AG04450 (cell line): ENCODE measurements at regions not wholly inside any gene's neighbourhood (a gene's known extent, or its start where the extent isn't known, plus 50 kb on each side); places are given as distances from the start of the nearest gene placed in this dataset.
"Not testable (repeated sequence)": the region's sequence is repeated elsewhere in the genome, so short reads cannot be mapped to it uniquely, and the experiment has no call there.

ENCODE experiments used
- CTCF ChIA-PET: fragments of 300-600, 350-600 bp; formaldehyde crosslinking; extraction: SDS; loops from one replicate; lab custom pipeline; 2022; ENCODE audit warnings: antibody characterized with exemption, inconsistent platforms; lab: Charles Lee
- POLR2A ChIA-PET: fragments of 350-600 bp; formaldehyde crosslinking; extraction: SDS; loops from one replicate; lab custom pipeline; 2021; ENCODE audit warnings: antibody characterized with exemption, inconsistent platforms; lab: Yijun Ruan, JAX
- DNase-seq: peaks from one replicate; pipeline ENCODE4 v3.0.0-alpha.2; 2011; ENCODE audit warnings: low read depth, low spot score
- H3K27ac ChIP-seq: one replicate; pipeline ENCODE4 v1.5.1; 2012; ENCODE audit warnings: low read depth, low read length, control low read depth
- H3K27me3 ChIP-seq: one replicate; pipeline ENCODE4 v1.6.0; 2012; ENCODE audit warnings: low read length; ENCODE audit not compliant: control insufficient read depth, insufficient read depth
- H3K4me3 ChIP-seq: 2 replicates; pipeline ENCODE4 v1.5.1; 2011; ENCODE audit warnings: mild to moderate bottlenecking, low read depth, low read length, control low read depth
- H3K9me3 ChIP-seq: 2 replicates; pipeline ENCODE4 v1.5.1; 2012; ENCODE audit warnings: low read length; ENCODE audit not compliant: control insufficient read depth, insufficient read depth
- TF ChIP-seq, protein P1 (sequence below): IDR thresholded peaks from 2 replicates; pipeline ENCODE4 v1.5.1; 2011; ENCODE audit warnings: low read depth, low read length, control low read depth, inconsistent platforms

DNA sequence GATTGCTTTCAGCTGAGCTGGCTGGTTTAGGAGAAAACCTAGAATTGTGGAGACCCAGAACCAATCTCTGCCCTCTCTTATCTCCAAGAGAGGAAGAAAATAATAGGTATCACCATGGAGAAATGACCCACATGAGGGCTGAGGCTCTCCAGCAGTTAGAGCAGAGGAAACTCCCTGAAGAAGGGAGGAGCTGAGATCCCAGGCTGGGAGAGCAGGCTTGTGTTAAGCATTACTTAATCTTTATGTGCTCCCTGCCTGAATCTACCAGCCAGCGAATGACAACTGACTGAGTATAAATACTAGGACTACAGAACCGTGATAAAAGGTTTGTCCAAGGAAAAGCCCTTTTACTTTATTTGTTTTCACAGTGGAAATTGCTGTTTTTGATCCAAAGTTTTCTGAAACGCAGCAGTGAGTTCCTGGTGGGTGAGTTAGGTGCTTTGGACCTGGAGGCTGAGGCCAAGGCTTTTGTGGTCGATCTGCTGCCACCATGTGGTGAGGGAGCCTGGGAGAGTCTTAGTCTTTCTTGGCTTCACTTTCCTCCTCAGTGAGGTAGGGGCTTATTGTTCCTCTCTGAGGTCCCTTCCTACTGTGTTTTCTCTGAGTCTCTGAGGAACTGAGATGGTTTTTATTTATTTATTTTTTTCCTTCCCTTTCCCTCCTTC, 219.5 kb upstream of the NOTCH2NLA start:
- H3K27ac ChIP-seq, H3K4me3 ChIP-seq, CTCF ChIA-PET, H3K27me3 ChIP-seq, H3K9me3 ChIP-seq, DNase-seq, POLR2A ChIA-PET: not testable (repeated sequence)
- TF ChIP-seq, protein P1, sequence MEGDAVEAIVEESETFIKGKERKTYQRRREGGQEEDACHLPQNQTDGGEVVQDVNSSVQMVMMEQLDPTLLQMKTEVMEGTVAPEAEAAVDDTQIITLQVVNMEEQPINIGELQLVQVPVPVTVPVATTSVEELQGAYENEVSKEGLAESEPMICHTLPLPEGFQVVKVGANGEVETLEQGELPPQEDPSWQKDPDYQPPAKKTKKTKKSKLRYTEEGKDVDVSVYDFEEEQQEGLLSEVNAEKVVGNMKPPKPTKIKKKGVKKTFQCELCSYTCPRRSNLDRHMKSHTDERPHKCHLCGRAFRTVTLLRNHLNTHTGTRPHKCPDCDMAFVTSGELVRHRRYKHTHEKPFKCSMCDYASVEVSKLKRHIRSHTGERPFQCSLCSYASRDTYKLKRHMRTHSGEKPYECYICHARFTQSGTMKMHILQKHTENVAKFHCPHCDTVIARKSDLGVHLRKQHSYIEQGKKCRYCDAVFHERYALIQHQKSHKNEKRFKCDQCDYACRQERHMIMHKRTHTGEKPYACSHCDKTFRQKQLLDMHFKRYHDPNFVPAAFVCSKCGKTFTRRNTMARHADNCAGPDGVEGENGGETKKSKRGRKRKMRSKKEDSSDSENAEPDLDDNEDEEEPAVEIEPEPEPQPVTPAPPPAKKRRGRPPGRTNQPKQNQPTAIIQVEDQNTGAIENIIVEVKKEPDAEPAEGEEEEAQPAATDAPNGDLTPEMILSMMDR = 0 out of 2 replicates have a peak, but pooled peaks have one; percentile 12

DNA sequence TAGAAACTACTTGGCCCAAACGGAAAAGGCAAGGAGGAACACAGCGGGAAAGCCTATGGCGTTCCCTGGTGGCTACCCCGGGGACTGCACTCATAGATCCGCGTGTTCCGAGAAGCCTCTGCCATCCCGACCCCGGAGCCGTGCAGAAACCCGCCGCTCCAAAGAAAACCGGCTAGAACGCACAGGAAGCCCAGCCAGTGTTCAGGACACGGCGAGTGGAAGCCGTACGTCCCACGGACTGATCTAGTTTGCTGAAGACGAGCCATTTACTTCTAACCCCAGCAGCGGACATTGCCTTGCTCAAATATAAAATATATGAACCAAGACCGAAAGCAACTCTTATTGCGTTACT, 215.0 kb upstream of the NOTCH2NLA start:
- CTCF ChIA-PET, H3K9me3 ChIP-seq, H3K27ac ChIP-seq, H3K27me3 ChIP-seq, DNase-seq, POLR2A ChIA-PET: not testable (repeated sequence)
- H3K4me3 ChIP-seq = peak overlapping the region; percentile 56

DNA sequence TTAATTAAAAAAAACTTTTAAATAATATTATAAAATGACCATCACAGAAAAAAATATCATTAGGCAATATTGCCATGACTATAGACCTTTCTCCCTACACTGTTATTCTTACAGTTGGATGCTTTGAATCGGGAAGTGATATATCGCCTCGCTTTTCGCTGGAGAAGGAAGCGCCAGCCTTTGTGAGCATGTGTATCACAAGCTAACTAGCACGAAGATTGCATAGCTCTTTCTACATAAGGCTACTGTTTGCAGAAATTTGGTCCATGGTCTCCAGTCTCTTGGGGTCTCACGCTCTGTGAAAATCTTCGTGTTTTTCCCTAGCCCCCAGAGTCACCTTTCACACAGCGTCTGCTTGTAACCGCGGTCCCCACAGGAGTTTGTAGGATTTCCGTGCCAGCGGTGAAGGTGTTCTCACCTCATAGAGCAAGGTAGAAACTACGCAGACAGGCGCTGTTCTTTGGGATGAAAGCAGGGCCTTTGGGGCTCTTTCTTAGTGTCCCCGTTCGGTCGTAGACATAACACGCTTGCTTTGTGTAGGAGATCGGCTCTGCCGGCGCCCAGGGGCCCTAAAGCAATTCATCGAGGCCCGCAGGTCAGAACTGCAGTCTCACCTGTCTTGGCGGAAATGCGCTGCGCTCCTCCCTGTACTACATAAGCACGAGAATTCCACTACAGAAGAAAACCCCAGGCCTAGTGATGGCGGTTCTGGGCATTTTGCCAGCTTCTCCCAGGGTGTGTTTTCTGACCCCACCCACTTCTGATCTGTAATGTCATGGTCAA, 214.5 kb upstream of the NOTCH2NLA start:
- H3K27me3 ChIP-seq, H3K4me3 ChIP-seq, DNase-seq, POLR2A ChIA-PET, CTCF ChIA-PET, H3K9me3 ChIP-seq, H3K27ac ChIP-seq: not testable (repeated sequence)

DNA sequence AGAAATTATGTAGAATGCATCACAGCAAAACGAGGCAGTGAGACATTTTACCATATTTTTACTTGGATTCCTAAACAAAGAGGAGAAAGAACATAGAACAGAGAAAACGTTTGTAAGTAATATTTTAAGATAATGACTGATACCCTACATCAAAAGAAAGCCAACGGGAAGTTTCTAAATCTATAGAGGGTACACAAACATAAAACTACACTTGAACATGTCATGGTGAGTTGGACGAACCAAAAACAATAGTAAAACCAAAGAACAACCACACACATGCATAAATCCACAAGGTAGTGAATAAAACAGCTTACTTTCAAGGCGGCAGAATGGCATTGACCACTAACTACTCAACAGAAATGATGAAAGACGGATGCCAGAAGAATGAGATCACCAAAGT, 209.7 kb upstream of the NOTCH2NLA start:
- CTCF ChIA-PET, H3K27ac ChIP-seq, H3K9me3 ChIP-seq, POLR2A ChIA-PET, H3K27me3 ChIP-seq, DNase-seq, H3K4me3 ChIP-seq: not testable (repeated sequence)

DNA sequence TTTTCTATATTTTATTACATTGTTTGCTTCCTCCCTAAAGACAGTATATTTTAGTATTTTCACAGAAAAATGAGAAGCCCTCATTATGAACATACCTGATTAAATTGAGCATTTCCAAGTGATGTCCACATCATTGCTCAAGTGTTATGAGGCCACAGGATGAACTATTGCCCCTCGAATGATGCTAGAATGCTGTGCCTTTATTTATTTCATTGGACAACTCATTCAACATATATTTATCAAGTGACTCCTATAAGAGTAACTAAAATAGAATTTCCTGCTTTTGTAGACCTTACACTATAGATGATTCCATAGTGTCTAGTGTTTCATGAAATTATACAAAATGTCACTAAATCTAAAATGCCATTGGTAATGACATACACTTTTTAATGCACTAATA, 187.8 kb upstream of the NOTCH2NLA start:
- H3K9me3 ChIP-seq, CTCF ChIA-PET, H3K27ac ChIP-seq, H3K27me3 ChIP-seq, DNase-seq, POLR2A ChIA-PET, H3K4me3 ChIP-seq: not testable (repeated sequence)

DNA sequence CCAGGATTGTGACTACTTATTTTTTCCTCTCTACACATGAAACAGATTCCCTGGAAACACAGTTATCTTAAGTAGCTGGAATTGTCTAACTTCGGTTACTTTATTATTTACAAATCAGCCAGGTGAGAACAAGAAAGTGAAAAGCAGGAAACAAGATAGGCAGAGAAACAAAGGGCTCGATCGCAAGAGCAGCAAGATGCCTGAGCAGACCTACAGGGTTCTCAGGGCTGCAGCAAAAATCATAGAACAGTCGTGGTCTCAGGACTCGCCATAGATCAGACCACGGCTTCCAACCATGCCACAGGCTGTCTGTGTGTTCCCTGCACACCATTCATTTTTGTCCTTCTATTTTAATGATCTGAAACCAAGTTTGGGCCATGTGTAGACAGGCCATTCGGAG, 186.2 kb upstream of the NOTCH2NLA start:
- H3K9me3 ChIP-seq, H3K27me3 ChIP-seq, DNase-seq, CTCF ChIA-PET, H3K4me3 ChIP-seq, H3K27ac ChIP-seq, POLR2A ChIA-PET: not testable (repeated sequence)

DNA sequence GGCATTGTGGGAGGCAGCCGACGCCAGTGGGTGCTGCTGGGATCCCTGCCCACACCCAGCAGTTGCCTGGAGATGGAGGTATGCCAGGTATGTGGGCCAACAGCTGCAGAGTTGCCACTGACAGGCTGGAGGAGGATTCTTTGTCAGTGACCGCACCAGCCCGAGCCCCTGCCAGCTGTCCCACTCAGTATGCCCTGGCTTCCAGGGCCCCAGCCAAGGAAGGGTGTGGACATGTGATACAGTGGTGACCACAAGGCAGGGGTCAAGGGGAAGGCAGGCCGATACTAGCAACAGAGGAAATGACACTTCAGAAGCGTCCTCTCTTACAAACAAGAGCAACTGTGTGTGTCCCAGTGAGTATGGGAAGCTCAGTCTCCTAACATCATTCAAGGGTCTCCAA, 185.1 kb upstream of the NOTCH2NLA start:
- H3K9me3 ChIP-seq, H3K27ac ChIP-seq, H3K27me3 ChIP-seq, H3K4me3 ChIP-seq, DNase-seq, POLR2A ChIA-PET, CTCF ChIA-PET: not testable (repeated sequence)

DNA sequence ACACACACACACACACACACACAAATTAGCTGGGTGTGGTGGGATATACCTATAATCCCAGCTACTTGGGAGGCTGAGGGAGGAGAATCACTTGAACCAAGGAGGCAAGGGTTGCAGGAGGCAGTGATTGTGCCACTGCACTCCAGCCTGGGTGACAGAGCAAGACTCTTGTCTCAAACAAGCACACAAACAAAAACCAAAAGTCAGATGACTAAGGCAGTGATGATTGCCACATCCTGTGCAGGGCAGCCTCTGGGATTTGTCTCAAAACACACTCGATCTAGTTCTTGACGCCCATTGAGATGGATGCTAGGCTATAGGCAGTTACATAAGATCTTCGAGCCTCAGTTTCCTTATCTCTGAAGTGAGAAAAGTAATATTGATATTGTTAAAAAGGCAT, 183.1 kb upstream of the NOTCH2NLA start:
- H3K27me3 ChIP-seq, DNase-seq, H3K27ac ChIP-seq, POLR2A ChIA-PET, H3K4me3 ChIP-seq, H3K9me3 ChIP-seq, CTCF ChIA-PET: not testable (repeated sequence)

DNA sequence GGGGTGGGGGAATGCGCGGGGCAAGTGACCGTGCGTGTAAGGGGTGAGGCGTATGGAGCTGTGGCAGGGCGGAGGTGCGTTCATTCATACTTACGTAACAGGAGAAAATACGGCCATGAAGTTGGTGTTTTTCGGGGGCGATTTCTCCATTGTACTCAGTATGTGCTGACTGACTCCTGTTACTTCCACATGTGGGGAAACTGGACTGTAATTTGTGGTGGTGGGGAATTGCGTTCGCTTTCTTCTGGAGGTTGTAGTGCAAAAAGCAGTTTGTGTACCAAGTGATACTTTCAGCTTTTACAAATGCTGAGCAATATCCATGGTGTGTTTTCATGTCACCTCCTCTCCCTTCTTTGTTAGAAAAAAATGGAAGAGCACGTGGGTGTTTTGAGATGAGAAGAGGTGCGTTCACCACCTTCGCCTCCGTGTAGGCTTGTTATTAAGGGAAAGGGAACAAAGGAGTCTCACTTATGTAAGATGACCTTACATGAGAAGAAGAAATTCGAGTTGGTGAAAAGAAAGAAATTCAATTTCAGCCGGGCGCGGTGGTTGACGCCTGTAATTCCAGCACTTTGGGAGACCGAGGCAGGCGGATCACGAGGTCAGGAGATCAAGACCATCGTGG, 181.1 kb upstream of the NOTCH2NLA start:
- CTCF ChIA-PET, H3K27me3 ChIP-seq, H3K9me3 ChIP-seq, DNase-seq, POLR2A ChIA-PET, H3K4me3 ChIP-seq, H3K27ac ChIP-seq: not testable (repeated sequence)

DNA sequence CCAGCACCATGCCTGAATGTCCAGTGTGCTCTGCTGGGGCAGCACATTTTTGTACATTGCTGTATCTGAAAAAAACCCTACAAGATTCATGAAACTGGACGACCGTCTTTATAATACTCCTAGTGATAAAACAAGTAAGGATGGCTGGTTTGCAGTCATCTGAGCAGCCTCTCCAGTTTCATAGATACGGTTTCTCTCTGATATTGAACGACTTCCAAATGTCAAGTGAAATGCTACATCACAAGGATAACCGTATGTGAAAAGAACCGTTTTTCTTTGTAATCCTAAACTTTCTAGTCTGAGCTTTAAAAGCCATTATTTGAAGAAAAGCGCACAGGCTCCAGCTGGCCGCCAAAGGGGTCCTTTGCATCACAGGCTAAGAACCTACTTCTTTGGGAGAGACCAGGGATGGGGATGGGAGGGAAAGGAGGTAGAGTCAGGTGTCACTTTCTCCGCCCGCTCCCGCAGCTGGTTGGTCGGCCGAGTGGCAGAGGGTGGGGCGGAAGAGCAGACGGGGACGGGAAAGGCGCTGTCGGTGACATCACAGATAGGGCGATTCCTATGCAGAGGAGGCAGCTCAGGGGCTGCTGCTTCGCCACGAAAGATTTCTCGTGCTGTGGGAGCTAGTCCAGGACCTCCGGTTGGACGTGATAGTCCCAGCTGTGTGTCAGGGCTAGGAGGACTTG, 180.4 kb upstream of the NOTCH2NLA start:
- H3K9me3 ChIP-seq, H3K4me3 ChIP-seq, CTCF ChIA-PET, H3K27ac ChIP-seq, H3K27me3 ChIP-seq, DNase-seq, POLR2A ChIA-PET: not testable (repeated sequence)
